GM19467 (cell line): ENCODE measurements at regions not wholly inside any gene's neighbourhood (a gene's known extent, or its start where the extent isn't known, plus 50 kb on each side); places are given as distances from the start of the nearest gene placed in this dataset.

Source experiments
- ATAC-seq: cut with Tn5 transposase; IDR thresholded peaks from one replicate; pipeline ENCODE4 v1.9.1; 2021; ENCODE audit warnings: mild to moderate bottlenecking, moderate library complexity; ENCODE audit not compliant: unreplicated experiment

GRCh38 chr4:171639540-171639939 lies 173.7 kb upstream of the GALNTL6 start:
- peak; percentile 90 for ATAC-seq

GRCh38 chr4:171636606-171637005 lies 176.6 kb upstream of the GALNTL6 start:
- ATAC-seq = no peak

- ATAC-seq = no peak
These were observed 183.5 kb upstream of the GALNTL6 start for GRCh38 chr4:171629737-171630136.

- peak; percentile 91 for ATAC-seq
These were observed 184.0 kb upstream of the GALNTL6 start for GRCh38 chr4:171629182-171629581.

GRCh38 chr4:171626554-171626953 lies 186.7 kb upstream of the GALNTL6 start:
- ATAC-seq = no peak

GRCh38 chr4:171622729-171623128 lies 190.5 kb upstream of the GALNTL6 start:
- ATAC-seq = no peak

GRCh38 chr4:171621646-171622045 lies 191.6 kb upstream of the GALNTL6 start:
- no peak for ATAC-seq

- no peak for ATAC-seq
These were observed 200.3 kb upstream of the GALNTL6 start for GRCh38 chr4:171612907-171613306.

- ATAC-seq = no peak
These were observed 210.4 kb upstream of the GALNTL6 start for GRCh38 chr4:171602638-171603355.

- no peak for ATAC-seq
These were observed 212.1 kb upstream of the GALNTL6 start for GRCh38 chr4:171601091-171601490.

GRCh38 chr4:171599628-171600027 lies 213.6 kb upstream of the GALNTL6 start:
- no peak for ATAC-seq

- ATAC-seq = no peak
These were observed 218.9 kb upstream of the GALNTL6 start for GRCh38 chr4:171594293-171594692.

GRCh38 chr4:171590716-171591115 lies 222.5 kb upstream of the GALNTL6 start:
- no peak for ATAC-seq

GRCh38 chr4:171588764-171589163 lies 224.4 kb upstream of the GALNTL6 start:
- no peak for ATAC-seq

GRCh38 chr4:171588051-171588545 lies 225.1 kb upstream of the GALNTL6 start:
- ATAC-seq = no peak

- no peak for ATAC-seq
These were observed 229.4 kb upstream of the GALNTL6 start for GRCh38 chr4:171583790-171584189.

GRCh38 chr4:171582961-171583581 lies 230.1 kb upstream of the GALNTL6 start:
- ATAC-seq = peak; percentile 43

- no peak for ATAC-seq
These were observed 240.0 kb upstream of the GALNTL6 start for GRCh38 chr4:171573181-171573580.

- peak; percentile 86 for ATAC-seq
These were observed 247.9 kb upstream of the GALNTL6 start for GRCh38 chr4:171565130-171565788.

GRCh38 chr4:171561419-171561818 lies 251.8 kb upstream of the GALNTL6 start:
- ATAC-seq = no peak

GRCh38 chr4:171553961-171554360 lies 259.2 kb upstream of the GALNTL6 start:
- no peak for ATAC-seq

GRCh38 chr4:171542640-171543039 lies 270.6 kb upstream of the GALNTL6 start:
- no peak for ATAC-seq
